GM12878 (cell line): ENCODE measurements at regions not wholly inside any gene's neighbourhood (a gene's known extent, or its start where the extent isn't known, plus 50 kb on each side); places are given as distances from the start of the nearest gene placed in this dataset.

Source experiments
- ATAC-seq: fragments of 200-7000 bp; cut with Tn5 transposase; 3 replicates; pipeline ENCODE4 v1.9.1; 2020; ENCODE audit warnings: mild to moderate bottlenecking, moderate library complexity
- BruUV-seq: library from RNA; stranded (reverse); fragments of 400-500 nt; replicated peaks from 2 replicates; lab custom pipeline; 2021; lab: Mats Ljungman, UMichigan
- CTCF ChIA-PET: fragments of 300-600 bp; sonication (Branson Sonifier 250); formaldehyde crosslinking; extraction: SDS; loops from one replicate; lab custom pipeline; 2021; ENCODE audit warnings: inconsistent platforms; lab: Yijun Ruan, JAX
- POLR2A ChIA-PET: fragments of 350-600 bp; formaldehyde crosslinking; extraction: SDS; loops from one replicate; lab custom pipeline; 2021; ENCODE audit warnings: inconsistent platforms; lab: Charles Lee
- RAD21 ChIA-PET: fragments of 300-600 bp; sonication (Branson Sonifier 250); formaldehyde crosslinking; loops from one replicate; lab custom pipeline; 2023; ENCODE audit warnings: antibody characterized with exemption; ENCODE audit not compliant: unreplicated experiment; lab: Charles Lee
- SMC1A ChIA-PET: fragments of 300-600 bp; sonication (Branson Sonifier 250); formaldehyde crosslinking; loops from one replicate; lab custom pipeline; 2023; ENCODE audit not compliant: unreplicated experiment, uncharacterized antibody; lab: Charles Lee
- DNase-seq: peaks from one replicate; pipeline ENCODE4 v3.0.0-alpha.2; 2011; ENCODE audit warnings: low read depth, low spot score
- FAIRE-seq: peaks from 3 replicates; lab custom pipeline; 2011; peaks lifted over from hg19 to GRCh38; lab: Jason Lieb, UNC
- H2AFZ ChIP-seq: 2 replicates; pipeline ENCODE4 v1.6.0; 2011; ENCODE audit warnings: low read depth, low read length, control low read depth; ENCODE audit not compliant: control insufficient read depth
- H3K27ac ChIP-seq: 2 replicates; pipeline ENCODE4 v1.5.1; 2011; ENCODE audit warnings: control low read depth; ENCODE audit not compliant: control insufficient read depth, insufficient read depth
- H3K27me3 ChIP-seq, 2 experiments: replicated peaks in 1 of 2; 2 replicates each; pipeline versions ENCODE4 v1.6.0 to v1.6.1; 2011; ENCODE audit warnings: low read length in 1 of 2; ENCODE audit not compliant: control insufficient read depth in 2 of 2, insufficient read depth in 2 of 2
- H3K36me3 ChIP-seq, 2 experiments: 2 replicates each; pipeline ENCODE4 v1.5.1; 2011; ENCODE audit warnings: low read length in 1 of 2; ENCODE audit not compliant: control insufficient read depth in 2 of 2, insufficient read depth in 2 of 2
- H3K4me1 ChIP-seq: 2 replicates; pipeline ENCODE4 v1.6.1; 2011; ENCODE audit warnings: mild to moderate bottlenecking, low read length, moderate library complexity, mixed read lengths; ENCODE audit not compliant: control insufficient read depth, insufficient read depth
- H3K4me2 ChIP-seq: 2 replicates; pipeline ENCODE4 v1.6.0; 2011; ENCODE audit warnings: control low read depth; ENCODE audit not compliant: control insufficient read depth, insufficient read depth
- H3K4me3 ChIP-seq: fragments of 200-600 bp; sonication (generic); 2 replicates; pipeline ENCODE4 v1.5.1; 2016
- H3K79me2 ChIP-seq: 2 replicates; pipeline ENCODE4 v1.6.0; 2011; ENCODE audit warnings: low read length; ENCODE audit not compliant: control insufficient read depth, insufficient read depth
- H3K9ac ChIP-seq: 2 replicates; pipeline ENCODE4 v1.8.0; 2011; ENCODE audit warnings: low read length, control low read depth, mixed read lengths; ENCODE audit not compliant: control insufficient read depth, insufficient read depth
- H3K9me3 ChIP-seq: replicated peaks from 3 replicates; pipeline ENCODE4 v1.5.1; 2011; ENCODE audit warnings: mild to moderate bottlenecking, low read length; ENCODE audit not compliant: control insufficient read depth, insufficient read depth
- H4K20me1 ChIP-seq: 2 replicates; pipeline ENCODE4 v1.6.0; 2011; ENCODE audit not compliant: control insufficient read depth, insufficient read depth
- JUND ChIP-seq: IDR thresholded peaks from 2 replicates; pipeline ENCODE4 v1.6.1; 2012; ENCODE audit warnings: low read depth, mild to moderate bottlenecking, low read length, improper control_type of control experiment, moderate library complexity
- MTA2 ChIP-seq: fragments of 450-650 bp; IDR thresholded peaks from 2 replicates; pipeline ENCODE4 v1.6.1; 2016; ENCODE audit warnings: low read depth, mild to moderate bottlenecking, moderate library complexity
- SPI1 ChIP-seq: IDR thresholded peaks from 2 replicates; pipeline ENCODE4 v1.6.1; 2011; ENCODE audit warnings: low read depth, mild to moderate bottlenecking, low read length, moderate library complexity, borderline replicate concordance; ENCODE audit not compliant: insufficient read depth
- WGBS: methylation state at CpG from one replicate; pipeline ENCODE4 v1.1.6; 2016; ENCODE audit warnings: low lambda C conversion rate; ENCODE audit not compliant: insufficient replicate concordance, insufficient coverage; ENCODE audit errors: missing lambda C conversion rate; 5-methylcytosine and 5-hydroxymethylcytosine counted together
- in situ Hi-C: fragments of 300-500 bp; cut with MboI; formaldehyde crosslinking; loops from 9 replicates; pipeline ENCODE4 v1.14.3; 2018; ENCODE audit warnings: mixed read lengths
- intact Hi-C: fragments of 100-400 bp; cut with micrococcal nuclease; formaldehyde crosslinking; loops from one replicate; pipeline ENCODE4 v1.14.2; 2022; ENCODE audit not compliant: unreplicated experiment
- TF ChIP-seq, protein P1 (sequence below): IDR thresholded peaks from 2 replicates; pipeline ENCODE4 v1.6.1; 2012; ENCODE audit warnings: low read depth, low read length, improper control_type of control experiment
- TF ChIP-seq, protein P2 (sequence below): IDR thresholded peaks from 2 replicates; pipeline ENCODE4 v1.6.1; 2011; ENCODE audit warnings: borderline replicate concordance, low read depth, mild to moderate bottlenecking, moderate library complexity, mixed read lengths, low read length; ENCODE audit not compliant: insufficient read depth; ENCODE audit errors: extremely low read length

DNA sequence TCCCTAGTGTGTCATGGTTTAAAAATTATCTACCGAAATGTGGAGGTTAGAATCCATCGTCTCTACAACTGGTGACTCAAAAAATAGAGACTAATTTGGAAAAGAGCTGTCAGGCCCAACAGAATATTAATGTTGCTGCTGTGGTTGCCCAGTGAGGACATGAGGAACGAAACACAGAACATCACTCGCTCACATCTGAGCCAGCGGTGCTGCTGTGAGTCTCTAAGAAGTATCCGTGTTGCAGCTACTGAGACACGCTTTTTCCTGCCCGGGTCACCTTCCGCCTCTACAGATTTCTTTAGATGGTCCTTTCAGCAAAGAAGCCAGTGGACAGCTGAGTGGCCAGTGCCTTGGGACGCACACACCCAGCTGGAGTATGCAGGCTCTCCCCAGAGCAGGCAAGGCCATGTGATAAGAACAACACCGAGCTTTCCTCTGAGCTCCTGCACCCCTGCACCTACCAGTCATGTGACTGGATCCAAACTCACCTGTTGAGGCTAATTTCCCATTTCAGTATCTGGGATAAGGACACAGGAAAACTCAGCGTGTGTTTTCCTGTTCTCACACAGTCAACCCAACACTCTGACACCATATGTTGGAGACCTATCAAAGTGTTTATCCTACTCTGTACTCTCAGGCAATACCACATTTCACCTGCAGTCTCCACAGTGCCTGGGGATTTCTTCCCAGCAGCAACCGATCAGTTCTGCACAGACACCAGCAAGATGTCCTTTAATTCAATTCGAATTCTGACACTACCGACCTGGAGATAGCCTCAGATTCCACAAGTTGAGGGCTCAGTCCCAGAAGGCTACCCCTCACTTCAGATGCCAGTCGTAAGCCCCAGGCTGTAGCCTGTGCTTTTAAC lies 119.0 kb upstream of the RPS6KA2 start:
- H2AFZ ChIP-seq: no peak overlapping the region
- H3K36me3 ChIP-seq: no peaks in the 10 kb centered on the region
- H3K27ac ChIP-seq: no peak overlapping the region
- FAIRE-seq (no peak), DNase-seq (no peak), ATAC-seq (peak; percentile 41; the same call in 1 of the 3 replicates)
- 56% methylated on average over 16 of the region's 16 CpGs for WGBS
- H4K20me1 ChIP-seq: no peaks in the 10 kb centered on the region
- intact Hi-C loops (no loop called here), in situ Hi-C loops (no loop called here)
- POLR2A ChIA-PET: no interaction called here
- no peak overlapping the region for H3K4me3 ChIP-seq
- no TSS peak for BruUV-seq
- H3K9me3 ChIP-seq: no peaks in the 10 kb centered on the region
- TF ChIP-seq MTA2 (no peak), JUND (no peak), SPI1 (no peak)
- TF ChIP-seq, protein P1, sequence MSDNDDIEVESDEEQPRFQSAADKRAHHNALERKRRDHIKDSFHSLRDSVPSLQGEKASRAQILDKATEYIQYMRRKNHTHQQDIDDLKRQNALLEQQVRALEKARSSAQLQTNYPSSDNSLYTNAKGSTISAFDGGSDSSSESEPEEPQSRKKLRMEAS: no peak
- TF ChIP-seq, protein P2, sequence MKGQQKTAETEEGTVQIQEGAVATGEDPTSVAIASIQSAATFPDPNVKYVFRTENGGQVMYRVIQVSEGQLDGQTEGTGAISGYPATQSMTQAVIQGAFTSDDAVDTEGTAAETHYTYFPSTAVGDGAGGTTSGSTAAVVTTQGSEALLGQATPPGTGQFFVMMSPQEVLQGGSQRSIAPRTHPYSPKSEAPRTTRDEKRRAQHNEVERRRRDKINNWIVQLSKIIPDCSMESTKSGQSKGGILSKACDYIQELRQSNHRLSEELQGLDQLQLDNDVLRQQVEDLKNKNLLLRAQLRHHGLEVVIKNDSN: no peak
- no peaks in the 10 kb centered on the region; a peak in 2 of 4 replicates for H3K27me3 ChIP-seq
- SMC1A ChIA-PET: no interaction called here
- RAD21 ChIA-PET: no interaction called here
- H3K9ac ChIP-seq: no peak overlapping the region
- H3K4me1 ChIP-seq: 0 out of 2 replicates have a peak, but pooled peaks cover under 1% of the 10 kb centered on the region
- H3K4me2 ChIP-seq: no peak overlapping the region
- CTCF ChIA-PET: interaction anchor here (0.7 kb wide), 1 partner anchor 29 kb away, joined by 3 read pairs; no protein-coding TSS in a partner anchor
- no peaks in the 10 kb centered on the region for H3K79me2 ChIP-seq
